Esophagus muscularis mucosa (tissue), 4 donors: ENCODE measurements at regions not wholly inside any gene's neighbourhood (a gene's known extent, or its start where the extent isn't known, plus 50 kb on each side); places are given as distances from the start of the nearest gene placed in this dataset.
"Not testable (repeated sequence)": the region's sequence is repeated elsewhere in the genome, so short reads cannot be mapped to it uniquely, and the experiment has no call there.

Experiments used
- EP300 ChIP-seq: sonication (generic); formaldehyde crosslinking; IDR thresholded peaks from one replicate; pipeline ENCODE4 v1.6.1; 2017; ENCODE audit warnings: antibody characterized with exemption
- POLR2A ChIP-seq: fragments of 450-650 bp; IDR thresholded peaks from one replicate; pipeline ENCODE4 v1.6.1; 2017; ENCODE audit warnings: antibody characterized with exemption, moderate library complexity, mild to moderate bottlenecking, low read depth
- POLR2AphosphoS5 ChIP-seq, 2 donors: sonication (generic); formaldehyde crosslinking; IDR thresholded peaks; one replicate each; pipeline ENCODE4 v1.6.1; 2017; ENCODE audit warnings: antibody characterized with exemption in 2 of 2
- TF ChIP-seq, protein P1 (sequence below), 3 experiments: fragments of 200-600 bp in 2 of 3; fragments of 450-650 bp in 1 of 3; sonication (generic) in 2 of 3; IDR thresholded peaks; one replicate each; pipeline ENCODE4 v1.5.1; 2017 to 2019; ENCODE audit warnings: antibody characterized with exemption in 3 of 3, mild to moderate bottlenecking in 2 of 3, moderate library complexity in 1 of 3

DNA sequence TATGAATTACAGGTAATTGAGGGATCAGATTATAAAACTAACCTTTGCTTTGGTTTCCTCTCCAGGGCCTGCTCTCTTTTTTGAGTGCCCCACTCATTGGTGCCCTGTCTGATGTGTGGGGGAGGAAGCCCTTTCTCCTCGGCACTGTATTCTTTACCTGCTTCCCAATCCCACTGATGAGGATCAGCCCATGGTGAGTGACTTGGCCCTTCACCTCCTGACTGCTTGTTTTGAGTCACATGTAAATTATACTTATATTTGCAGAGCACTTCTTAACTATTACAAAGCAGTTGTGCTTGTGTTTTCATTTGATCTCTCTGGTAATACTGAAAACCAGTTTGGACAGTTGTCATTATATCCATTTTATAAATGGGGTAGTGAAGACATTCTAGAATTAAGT lies 109.9 kb upstream of the NUTM2F start:
- not testable (repeated sequence) for TF ChIP-seq POLR2A; POLR2AphosphoS5 (IDR thresholded peaks at IDR 0.05); EP300
- TF ChIP-seq, protein P1, sequence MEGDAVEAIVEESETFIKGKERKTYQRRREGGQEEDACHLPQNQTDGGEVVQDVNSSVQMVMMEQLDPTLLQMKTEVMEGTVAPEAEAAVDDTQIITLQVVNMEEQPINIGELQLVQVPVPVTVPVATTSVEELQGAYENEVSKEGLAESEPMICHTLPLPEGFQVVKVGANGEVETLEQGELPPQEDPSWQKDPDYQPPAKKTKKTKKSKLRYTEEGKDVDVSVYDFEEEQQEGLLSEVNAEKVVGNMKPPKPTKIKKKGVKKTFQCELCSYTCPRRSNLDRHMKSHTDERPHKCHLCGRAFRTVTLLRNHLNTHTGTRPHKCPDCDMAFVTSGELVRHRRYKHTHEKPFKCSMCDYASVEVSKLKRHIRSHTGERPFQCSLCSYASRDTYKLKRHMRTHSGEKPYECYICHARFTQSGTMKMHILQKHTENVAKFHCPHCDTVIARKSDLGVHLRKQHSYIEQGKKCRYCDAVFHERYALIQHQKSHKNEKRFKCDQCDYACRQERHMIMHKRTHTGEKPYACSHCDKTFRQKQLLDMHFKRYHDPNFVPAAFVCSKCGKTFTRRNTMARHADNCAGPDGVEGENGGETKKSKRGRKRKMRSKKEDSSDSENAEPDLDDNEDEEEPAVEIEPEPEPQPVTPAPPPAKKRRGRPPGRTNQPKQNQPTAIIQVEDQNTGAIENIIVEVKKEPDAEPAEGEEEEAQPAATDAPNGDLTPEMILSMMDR (IDR thresholded peaks at IDR 0.05): not testable (repeated sequence)
